ENCODE measurements at regions not wholly inside any gene's neighbourhood (a gene's known extent, or its start where the extent isn't known, plus 50 kb on each side); places are given as distances from the start of the nearest gene placed in this dataset.

- DNase-seq = no peak
Observed at GRCh38 chr2:147495734-147496133, 349.1 kb upstream of the ACVR2A start.

GRCh38 chr2:147492471-147492870 lies 352.4 kb upstream of the ACVR2A start:
- no peak for DNase-seq

GRCh38 chr2:147491506-147491905 lies 353.3 kb upstream of the ACVR2A start:
- DNase-seq = no peak

GRCh38 chr2:147490401-147491261 lies 354.2 kb upstream of the ACVR2A start:
- peak; percentile 29 for DNase-seq

GRCh38 chr2:147488472-147488871 lies 356.4 kb upstream of the ACVR2A start:
- no peak for DNase-seq

GRCh38 chr2:147487978-147488289 lies 356.9 kb upstream of the ACVR2A start:
- DNase-seq = no peak

GRCh38 chr2:147487286-147487977 lies 357.4 kb upstream of the ACVR2A start:
- no peak for DNase-seq

GRCh38 chr2:147485210-147485851 lies 359.5 kb upstream of the ACVR2A start:
- no peak for DNase-seq

- DNase-seq = no peak
Observed at GRCh38 chr2:147483911-147484310, 360.9 kb upstream of the ACVR2A start.

- DNase-seq = no peak
Observed at GRCh38 chr2:147482916-147483669, 361.7 kb upstream of the ACVR2A start.

- DNase-seq = no peak
Observed at GRCh38 chr2:147482111-147482895, 362.5 kb upstream of the ACVR2A start.

GRCh38 chr2:147479358-147479757 lies 365.5 kb upstream of the ACVR2A start:
- DNase-seq = no peak

- DNase-seq = no peak
Observed at GRCh38 chr2:147473075-147473474, 371.8 kb upstream of the ACVR2A start.

GRCh38 chr2:147471126-147471525 lies 373.7 kb upstream of the ACVR2A start:
- DNase-seq = no peak

- no peak for DNase-seq
Observed at GRCh38 chr2:147469471-147469870, 375.4 kb upstream of the ACVR2A start.

GRCh38 chr2:147468963-147469362 lies 375.9 kb upstream of the ACVR2A start:
- DNase-seq = no peak

- DNase-seq = no peak
Observed at GRCh38 chr2:147468349-147468748, 376.5 kb upstream of the ACVR2A start.

- no peak for DNase-seq
Observed at GRCh38 chr2:147467441-147467840, 377.4 kb upstream of the ACVR2A start.

- no peak for DNase-seq
Observed at GRCh38 chr2:147464737-147465357, 380.0 kb upstream of the ACVR2A start.

GRCh38 chr2:147463881-147464520 lies 380.8 kb upstream of the ACVR2A start:
- no peak for DNase-seq

GRCh38 chr2:147460155-147460554 lies 384.7 kb upstream of the ACVR2A start:
- DNase-seq = no peak

Measured in CD4-positive, alpha-beta T cell treated with Interleukin-10 for 1 hour (primary cell).